ENCODE measurements at regions not wholly inside any gene's neighbourhood (a gene's known extent, or its start where the extent isn't known, plus 50 kb on each side); places are given as distances from the start of the nearest gene placed in this dataset.
A peak's percentile ranks its signal among the peaks of the same experiment; 100 is the strongest.

DNA sequence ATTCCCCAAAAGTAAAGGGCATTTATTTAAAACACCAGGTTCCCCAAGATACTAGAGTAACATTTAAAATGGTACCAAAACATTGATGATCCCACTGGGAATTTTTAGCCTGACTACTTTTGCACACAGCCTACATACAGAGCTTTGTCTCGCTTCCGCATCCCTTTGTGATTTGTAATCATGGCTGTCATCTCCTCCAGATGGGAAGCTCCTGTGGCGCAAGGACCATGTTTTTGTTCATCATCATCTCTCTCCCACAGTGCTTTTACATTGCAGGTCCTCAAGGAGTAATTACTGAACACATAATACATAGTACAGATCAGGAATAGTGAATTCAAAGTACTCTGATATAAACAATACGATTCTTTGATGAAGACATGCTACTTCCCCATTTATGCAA, 231.2 kb upstream of the MTNR1B start:
- H3K4me1 ChIP-seq, result no peaks in the 10 kb centered on the region
- intact Hi-C loops (cut with DNase I), result no loop called here
- no peak overlapping the region for H3K4me3 ChIP-seq
- H3K27ac ChIP-seq, result no peak overlapping the region
- no peaks in the 10 kb centered on the region for H3K27me3 ChIP-seq
- TF ChIP-seq POLR2A (IDR thresholded peaks at IDR 0.05), result no peak
- TF ChIP-seq, protein P1, sequence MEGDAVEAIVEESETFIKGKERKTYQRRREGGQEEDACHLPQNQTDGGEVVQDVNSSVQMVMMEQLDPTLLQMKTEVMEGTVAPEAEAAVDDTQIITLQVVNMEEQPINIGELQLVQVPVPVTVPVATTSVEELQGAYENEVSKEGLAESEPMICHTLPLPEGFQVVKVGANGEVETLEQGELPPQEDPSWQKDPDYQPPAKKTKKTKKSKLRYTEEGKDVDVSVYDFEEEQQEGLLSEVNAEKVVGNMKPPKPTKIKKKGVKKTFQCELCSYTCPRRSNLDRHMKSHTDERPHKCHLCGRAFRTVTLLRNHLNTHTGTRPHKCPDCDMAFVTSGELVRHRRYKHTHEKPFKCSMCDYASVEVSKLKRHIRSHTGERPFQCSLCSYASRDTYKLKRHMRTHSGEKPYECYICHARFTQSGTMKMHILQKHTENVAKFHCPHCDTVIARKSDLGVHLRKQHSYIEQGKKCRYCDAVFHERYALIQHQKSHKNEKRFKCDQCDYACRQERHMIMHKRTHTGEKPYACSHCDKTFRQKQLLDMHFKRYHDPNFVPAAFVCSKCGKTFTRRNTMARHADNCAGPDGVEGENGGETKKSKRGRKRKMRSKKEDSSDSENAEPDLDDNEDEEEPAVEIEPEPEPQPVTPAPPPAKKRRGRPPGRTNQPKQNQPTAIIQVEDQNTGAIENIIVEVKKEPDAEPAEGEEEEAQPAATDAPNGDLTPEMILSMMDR (IDR thresholded peaks at IDR 0.05), result no peak
- ATAC-seq, result peak in 1 of 4 donors; percentile 43
- 85 to 91% (median 91%) methylated on average over 4 of the region's 4 CpGs for WGBS, 4 donors
- H3K36me3 ChIP-seq, result no peaks in the 10 kb centered on the region
- H3K9me3 ChIP-seq, result no peaks in the 10 kb centered on the region
- no peak for DNase-seq

DNA sequence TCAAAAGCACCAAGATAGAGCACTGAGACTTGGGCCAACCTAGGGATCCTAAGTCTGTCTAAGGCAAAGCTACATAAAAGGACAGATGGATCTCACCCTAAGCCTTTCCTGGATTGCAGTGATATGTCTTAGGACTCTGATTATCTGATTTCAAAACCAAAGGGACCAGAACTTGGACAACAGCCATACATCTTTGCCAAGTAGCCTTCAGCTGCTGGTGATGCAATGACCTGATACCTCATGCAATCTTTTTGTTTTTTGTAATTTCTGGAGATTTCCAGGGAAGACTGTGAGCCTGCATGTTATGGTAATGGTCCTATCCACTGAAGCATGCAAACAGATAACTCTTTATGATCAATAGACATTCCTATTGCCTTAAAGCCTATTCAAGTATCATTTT, 230.4 kb upstream of the MTNR1B start:
- Histone ChIP-seq H3K36me3 (no peaks in the 10 kb centered on the region), H3K4me3 (no peak overlapping the region), H3K9me3 (no peaks in the 10 kb centered on the region), H3K27ac (no peak overlapping the region), H3K4me1 (no peaks in the 10 kb centered on the region), H3K27me3 (no peaks in the 10 kb centered on the region)
- DNase-seq, result no peak
- peak in 1 of 4 donors; percentile 41 for ATAC-seq
- intact Hi-C loops (cut with DNase I), result no loop called here
- TF ChIP-seq POLR2A (IDR thresholded peaks at IDR 0.05), result no peak
- TF ChIP-seq, protein P1 (IDR thresholded peaks at IDR 0.05), result no peak

GRCh38 chr11:92739491-92739890, 230.0 kb upstream of the MTNR1B start:
- H3K4me1 ChIP-seq, result no peaks in the 10 kb centered on the region
- H3K27me3 ChIP-seq, result no peaks in the 10 kb centered on the region
- DNase-seq, result no peak
- H3K4me3 ChIP-seq, result no peak overlapping the region
- no peaks in the 10 kb centered on the region for H3K9me3 ChIP-seq
- H3K27ac ChIP-seq, result no peak overlapping the region
- 80 to 88% (median 85%) methylated on average over 2 of the region's 2 CpGs for WGBS, 4 donors
- TF ChIP-seq, protein P1 (IDR thresholded peaks at IDR 0.05), result no peak
- TF ChIP-seq POLR2A (IDR thresholded peaks at IDR 0.05), result no peak
- intact Hi-C loops (cut with DNase I), result no loop called here
- no peak for ATAC-seq
- no peaks in the 10 kb centered on the region for H3K36me3 ChIP-seq

GRCh38 chr11:92740276-92740675, 229.2 kb upstream of the MTNR1B start:
- DNase-seq, result no peak
- no peaks in the 10 kb centered on the region for H3K4me1 ChIP-seq
- intact Hi-C loops (cut with DNase I), result no loop called here
- no peak overlapping the region for H3K4me3 ChIP-seq
- no peaks in the 10 kb centered on the region for H3K27me3 ChIP-seq
- H3K9me3 ChIP-seq, result no peaks in the 10 kb centered on the region
- TF ChIP-seq, protein P1 (IDR thresholded peaks at IDR 0.05), result no peak
- TF ChIP-seq POLR2A (IDR thresholded peaks at IDR 0.05), result no peak
- no peak overlapping the region for H3K27ac ChIP-seq
- WGBS, 4 donors, result 65 to 72% (median 72%) methylated on average over 2 of the region's 2 CpGs
- no peaks in the 10 kb centered on the region for H3K36me3 ChIP-seq
- ATAC-seq, result no peak

All from heart left ventricle (tissue), 16 donors.